Testis (tissue), 2 donors: ENCODE measurements at regions not wholly inside any gene's neighbourhood (a gene's known extent, or its start where the extent isn't known, plus 50 kb on each side); places are given as distances from the start of the nearest gene placed in this dataset.

Source experiments
- DNase-seq: peaks from one replicate; pipeline ENCODE4 v3.0.0-alpha.2; 2019
- H3K27ac ChIP-seq, 2 donors: fragments of 200-600 bp; sonication (generic); one replicate each; pipeline ENCODE4 v1.5.1; 2019
- H3K27me3 ChIP-seq: fragments of 200-600 bp; sonication (generic); one replicate; pipeline ENCODE4 v1.5.1; 2019
- H3K36me3 ChIP-seq: fragments of 200-600 bp; sonication (generic); one replicate; pipeline ENCODE4 v1.5.1; 2017; ENCODE audit warnings: low read depth; ENCODE audit errors: missing control alignments
- H3K4me1 ChIP-seq: fragments of 200-600 bp; sonication (generic); one replicate; pipeline ENCODE4 v1.5.1; 2019
- H3K4me3 ChIP-seq, 2 donors: fragments of 200-600 bp; sonication (generic); one replicate each; pipeline ENCODE4 v1.5.1; 2017 to 2019
- H3K9me3 ChIP-seq: fragments of 200-600 bp; sonication (generic); one replicate; pipeline ENCODE4 v1.5.1; 2017
- CTCF ChIP-seq, 3 experiments: fragments of 450-650 bp in 2 of 3; fragments of 200-600 bp in 1 of 3; sonication (generic) in 1 of 3; IDR thresholded peaks; one replicate each; pipeline ENCODE4 v1.5.1; 2016 to 2019; ENCODE audit warnings: antibody characterized with exemption in 3 of 3, mild to moderate bottlenecking in 2 of 3, moderate library complexity in 1 of 3
- POLR2A ChIP-seq: fragments of 450-650 bp; IDR thresholded peaks from one replicate; pipeline ENCODE4 v1.6.1; 2017; ENCODE audit warnings: antibody characterized with exemption, mild to moderate bottlenecking, moderate library complexity
- WGBS, 2 donors: methylation state at CpG; one replicate each; pipeline ENCODE4 v1.1.5; 2018; 5-methylcytosine and 5-hydroxymethylcytosine counted together
- intact Hi-C: fragments of 100-400 bp; cut with DNase I; formaldehyde crosslinking; loops from one replicate; pipeline ENCODE4 v1.15.1; 2023; ENCODE audit warnings: low total_unique reads

GRCh38 chr20:1778338-1778737, 116.9 kb upstream of the SIRPA start:
- peaks cover 24% of the 10 kb centered on the region for H3K4me1 ChIP-seq
- no peak for DNase-seq
- no peaks in the 10 kb centered on the region for H3K36me3 ChIP-seq
- H3K27ac ChIP-seq = no peak overlapping the region
- TF ChIP-seq POLR2A (no peak), CTCF (IDR thresholded peaks at IDR 0.05) (no peak)
- intact Hi-C loops = no loop called here
- H3K27me3 ChIP-seq = no peaks in the 10 kb centered on the region
- H3K9me3 ChIP-seq = no peaks in the 10 kb centered on the region
- 84 to 86% methylated on average over 12 of the region's 12 CpGs for WGBS, 2 donors
- no peak overlapping the region for H3K4me3 ChIP-seq

GRCh38 chr20:1777476-1777820, 117.8 kb upstream of the SIRPA start:
- H3K36me3 ChIP-seq = no peaks in the 10 kb centered on the region
- H3K4me1 ChIP-seq = peaks cover 24% of the 10 kb centered on the region
- H3K27ac ChIP-seq = peak overlapping the region in 1 of 2 donors; percentile 82
- no peaks in the 10 kb centered on the region for H3K9me3 ChIP-seq
- intact Hi-C loops = no loop called here
- no peak for TF ChIP-seq POLR2A
- TF ChIP-seq CTCF (IDR thresholded peaks at IDR 0.05) = no peak
- H3K4me3 ChIP-seq = peak overlapping the region; percentile 63 to 76
- no peak for DNase-seq
- 12 to 17% methylated on average over 14 of the region's 14 CpGs for WGBS, 2 donors
- H3K27me3 ChIP-seq = no peaks in the 10 kb centered on the region

- WGBS, 2 donors = 1 to 2% methylated on average over 23 to 35 of the region's 35 CpGs
Observed at GRCh38 chr20:1776681-1777475, 118.3 kb upstream of the SIRPA start.

GRCh38 chr20:1775117-1775516, 117.5 kb upstream of the SIRPG start:
- 67 to 69% methylated on average over 2 of the region's 2 CpGs for WGBS, 2 donors
- DNase-seq = peak; percentile 40
- Histone ChIP-seq H3K36me3 (no peaks in the 10 kb centered on the region), H3K9me3 (no peaks in the 10 kb centered on the region), H3K27me3 (no peaks in the 10 kb centered on the region), H3K4me3 (no peak overlapping the region), H3K4me1 (peaks cover 17% of the 10 kb centered on the region), H3K27ac (peak overlapping the region in 1 of 2 donors; percentile 7)
- TF ChIP-seq CTCF (IDR thresholded peaks at IDR 0.05) (no peak), POLR2A (no peak)
- intact Hi-C loops = no loop called here

More at GRCh38 chr20:1776681-1777475, 118.3 kb upstream of the SIRPA start:
- peak overlapping the region; percentile 61 to 82 for H3K27ac ChIP-seq
- peak overlapping the region; percentile 63 to 76 for H3K4me3 ChIP-seq
- H3K9me3 ChIP-seq = no peaks in the 10 kb centered on the region
- H3K36me3 ChIP-seq = no peaks in the 10 kb centered on the region
- DNase-seq = peak; percentile 94
- no peaks in the 10 kb centered on the region for H3K27me3 ChIP-seq
- intact Hi-C loops = no loop called here
- peaks cover 24% of the 10 kb centered on the region for H3K4me1 ChIP-seq
- peak; percentile 88 to 98 (median 93) for TF ChIP-seq CTCF (IDR thresholded peaks at IDR 0.05)
- TF ChIP-seq POLR2A = no peak

- Histone ChIP-seq H3K4me3 (no peak overlapping the region), H3K27me3 (no peaks in the 10 kb centered on the region), H3K9me3 (no peaks in the 10 kb centered on the region), H3K36me3 (no peaks in the 10 kb centered on the region), H3K27ac (peak overlapping the region in 1 of 2 donors; percentile 7), H3K4me1 (peaks cover 17% of the 10 kb centered on the region)
- no peak for DNase-seq
- intact Hi-C loops = no loop called here
- 96 to 99% methylated on average over 6 of the region's 6 CpGs for WGBS, 2 donors
- TF ChIP-seq CTCF (IDR thresholded peaks at IDR 0.05) = no peak
- TF ChIP-seq POLR2A = no peak
Observed at GRCh38 chr20:1774479-1774878, 116.9 kb upstream of the SIRPG start.
